DOHH2 (cell line): ENCODE measurements at regions not wholly inside any gene's neighbourhood (a gene's known extent, or its start where the extent isn't known, plus 50 kb on each side); places are given as distances from the start of the nearest gene placed in this dataset.

Experiments
- H3F3A ChIP-seq: fragments of 200-600 bp; sonication (generic), shearing (Covaris generic); 2 replicates; pipeline ENCODE4 v1.6.0; 2016; ENCODE audit warnings: antibody characterized with exemption, mild to moderate bottlenecking; ENCODE audit not compliant: control insufficient read depth, insufficient read depth
- H3K27ac ChIP-seq: fragments of 200-600 bp; sonication (generic); 2 replicates; pipeline ENCODE4 v1.5.1; 2014; ENCODE audit warnings: low read depth, mild to moderate bottlenecking, low read length, moderate library complexity
- H3K27me3 ChIP-seq: fragments of 200-600 bp; sonication (generic); 2 replicates; pipeline ENCODE4 v1.6.1; 2014; ENCODE audit warnings: mild to moderate bottlenecking, low read length, mixed read lengths; ENCODE audit not compliant: control insufficient read depth
- H3K36me3 ChIP-seq: fragments of 200-600 bp; sonication (generic); 2 replicates; pipeline ENCODE4 v1.6.1; 2014; ENCODE audit warnings: mild to moderate bottlenecking, low read length, moderate library complexity, mixed read lengths; ENCODE audit not compliant: control insufficient read depth
- H3K4me1 ChIP-seq: fragments of 200-600 bp; sonication (generic); 2 replicates; pipeline ENCODE4 v1.6.1; 2014; ENCODE audit warnings: mild to moderate bottlenecking, low read length, mixed read lengths; ENCODE audit not compliant: control insufficient read depth
- H3K4me2 ChIP-seq: fragments of 200-600 bp; sonication (generic); 2 replicates; pipeline ENCODE4 v1.6.0; 2014; ENCODE audit warnings: mild to moderate bottlenecking, low read length, moderate library complexity
- H3K4me3 ChIP-seq: fragments of 200-600 bp; sonication (generic); 2 replicates; pipeline ENCODE4 v1.5.1; 2014; ENCODE audit warnings: mild to moderate bottlenecking, low read length, mixed read lengths
- H3K79me2 ChIP-seq: fragments of 200-600 bp; sonication (generic); 2 replicates; pipeline ENCODE4 v1.6.1; 2014; ENCODE audit warnings: mild to moderate bottlenecking, low read length, mixed read lengths; ENCODE audit not compliant: control insufficient read depth
- H3K9me2 ChIP-seq: fragments of 200-600 bp; sonication (generic); replicated peaks from 2 replicates; pipeline ENCODE4 v1.6.1; 2014; ENCODE audit warnings: mild to moderate bottlenecking, low read length, mixed read lengths; ENCODE audit not compliant: control insufficient read depth
- H3K9me3 ChIP-seq: fragments of 200-600 bp; sonication (generic); 2 replicates; pipeline ENCODE4 v1.6.1; 2014; ENCODE audit warnings: antibody characterized with exemption, low read length, mixed read lengths; ENCODE audit not compliant: control insufficient read depth, insufficient read depth
- H4K20me1 ChIP-seq: fragments of 200-600 bp; sonication (generic); 2 replicates; pipeline ENCODE4 v1.6.0; 2014; ENCODE audit warnings: low read depth, mild to moderate bottlenecking, antibody characterized with exemption, low read length, moderate library complexity; ENCODE audit not compliant: control insufficient read depth, insufficient read depth
- EZH2phosphoT487 ChIP-seq: fragments of 200-600 bp; sonication (generic); IDR thresholded peaks from 2 replicates; pipeline ENCODE4 v1.6.1; 2017; ENCODE audit warnings: borderline replicate concordance, mild to moderate bottlenecking, antibody characterized with exemption, low read length, moderate library complexity, mixed read lengths
- TF ChIP-seq, protein P1 (sequence below): fragments of 200-600 bp; sonication (generic); IDR thresholded peaks from one replicate; pipeline ENCODE4 v1.5.1; 2014; ENCODE audit warnings: antibody characterized with exemption, mild to moderate bottlenecking, low read depth, low read length; ENCODE audit not compliant: poor library complexity, severe bottlenecking

GRCh38 chr2:242034996-242035814 lies 165.7 kb downstream of the RTP5 start:
- no peak overlapping the region for H3K27ac ChIP-seq
- H3F3A ChIP-seq = no peaks in the 10 kb centered on the region
- H3K36me3 ChIP-seq = no peaks in the 10 kb centered on the region
- no peaks in the 10 kb centered on the region for H3K79me2 ChIP-seq
- H3K4me1 ChIP-seq = no peaks in the 10 kb centered on the region
- no peak overlapping the region for H3K4me3 ChIP-seq
- H3K27me3 ChIP-seq = peaks cover 7% of the 10 kb centered on the region
- no peaks in the 10 kb centered on the region for H3K9me2 ChIP-seq
- no peaks in the 10 kb centered on the region for H4K20me1 ChIP-seq
- no peaks in the 10 kb centered on the region for H3K9me3 ChIP-seq
- TF ChIP-seq, protein P1, sequence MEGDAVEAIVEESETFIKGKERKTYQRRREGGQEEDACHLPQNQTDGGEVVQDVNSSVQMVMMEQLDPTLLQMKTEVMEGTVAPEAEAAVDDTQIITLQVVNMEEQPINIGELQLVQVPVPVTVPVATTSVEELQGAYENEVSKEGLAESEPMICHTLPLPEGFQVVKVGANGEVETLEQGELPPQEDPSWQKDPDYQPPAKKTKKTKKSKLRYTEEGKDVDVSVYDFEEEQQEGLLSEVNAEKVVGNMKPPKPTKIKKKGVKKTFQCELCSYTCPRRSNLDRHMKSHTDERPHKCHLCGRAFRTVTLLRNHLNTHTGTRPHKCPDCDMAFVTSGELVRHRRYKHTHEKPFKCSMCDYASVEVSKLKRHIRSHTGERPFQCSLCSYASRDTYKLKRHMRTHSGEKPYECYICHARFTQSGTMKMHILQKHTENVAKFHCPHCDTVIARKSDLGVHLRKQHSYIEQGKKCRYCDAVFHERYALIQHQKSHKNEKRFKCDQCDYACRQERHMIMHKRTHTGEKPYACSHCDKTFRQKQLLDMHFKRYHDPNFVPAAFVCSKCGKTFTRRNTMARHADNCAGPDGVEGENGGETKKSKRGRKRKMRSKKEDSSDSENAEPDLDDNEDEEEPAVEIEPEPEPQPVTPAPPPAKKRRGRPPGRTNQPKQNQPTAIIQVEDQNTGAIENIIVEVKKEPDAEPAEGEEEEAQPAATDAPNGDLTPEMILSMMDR = no peak
- no peak for TF ChIP-seq EZH2phosphoT487
- H3K4me2 ChIP-seq = no peak overlapping the region

DNA sequence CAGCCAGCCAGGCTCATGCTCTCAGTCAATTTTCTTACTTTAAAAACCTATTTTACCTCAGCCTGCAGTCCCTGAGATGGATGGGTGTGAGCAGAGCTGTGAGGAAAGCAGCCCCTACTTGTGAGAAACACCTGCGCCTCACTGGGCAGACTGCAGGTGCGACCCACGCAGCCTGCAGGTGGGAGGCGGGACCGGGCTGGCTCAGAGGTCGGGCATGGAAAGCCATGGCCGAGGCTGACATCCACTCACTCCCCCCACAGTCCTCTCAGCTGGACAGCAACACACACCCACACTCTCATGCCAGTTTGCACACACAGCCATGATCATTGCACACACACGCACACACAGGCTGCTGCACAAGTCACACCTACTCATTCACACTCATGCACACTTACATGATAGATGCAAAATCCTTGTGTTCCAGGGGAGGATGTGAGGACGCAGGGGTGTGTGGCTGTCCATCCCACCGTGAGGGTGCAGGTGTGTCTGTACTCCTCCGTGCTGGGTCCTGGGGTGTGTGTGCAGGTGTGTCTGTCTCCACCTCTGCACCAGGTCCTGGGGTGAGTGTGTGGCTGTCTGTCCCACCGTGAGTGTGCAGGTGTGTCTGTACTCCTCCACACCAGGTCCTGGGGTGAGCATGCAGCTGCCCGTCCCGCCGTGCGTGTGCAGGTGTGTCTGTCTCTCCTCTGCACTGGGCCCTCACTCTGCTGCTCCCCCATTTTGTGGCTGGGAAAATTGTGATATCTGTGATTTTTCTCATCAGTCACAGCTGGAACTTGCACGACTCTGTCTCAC lies 166.5 kb downstream of the RTP5 start:
- TF ChIP-seq, protein P1 = no peak
- TF ChIP-seq EZH2phosphoT487 = no peak
- H3K27ac ChIP-seq = no peak overlapping the region

DNA sequence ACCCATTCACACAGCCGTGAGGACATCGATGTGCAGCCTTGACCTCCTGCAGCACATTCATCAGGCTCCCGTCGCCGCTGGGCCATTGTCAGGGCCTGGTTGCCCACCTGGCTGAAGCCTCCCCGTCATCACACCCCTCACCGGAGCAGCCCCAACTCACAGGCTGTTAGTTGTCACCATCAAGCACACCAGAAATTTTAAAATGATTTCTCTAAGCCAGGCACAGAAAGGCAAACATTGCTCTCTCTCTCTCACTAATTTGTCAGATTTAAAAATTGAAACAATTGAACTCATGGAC lies 167.1 kb downstream of the RTP5 start:
- no peak for TF ChIP-seq EZH2phosphoT487
- TF ChIP-seq, protein P1 = no peak
- Histone ChIP-seq H3K27me3 (peaks cover 4% of the 10 kb centered on the region), H3K4me3 (no peak overlapping the region), H3K36me3 (no peaks in the 10 kb centered on the region), H3K9me3 (no peaks in the 10 kb centered on the region), H3F3A (no peaks in the 10 kb centered on the region), H3K4me1 (no peaks in the 10 kb centered on the region), H3K79me2 (no peaks in the 10 kb centered on the region), H3K9me2 (no peaks in the 10 kb centered on the region), H3K27ac (no peak overlapping the region), H4K20me1 (no peaks in the 10 kb centered on the region), H3K4me2 (no peak overlapping the region)

More for the DNA sequence above, 166.5 kb downstream of the RTP5 start:
- H3K4me2 ChIP-seq = no peak overlapping the region
- H3K27me3 ChIP-seq = peaks cover 7% of the 10 kb centered on the region
- no peaks in the 10 kb centered on the region for H3K36me3 ChIP-seq
- H3K4me1 ChIP-seq = no peaks in the 10 kb centered on the region
- H4K20me1 ChIP-seq = no peaks in the 10 kb centered on the region
- no peaks in the 10 kb centered on the region for H3K9me2 ChIP-seq
- no peaks in the 10 kb centered on the region for H3K79me2 ChIP-seq
- H3K4me3 ChIP-seq = no peak overlapping the region
- H3K9me3 ChIP-seq = no peaks in the 10 kb centered on the region
- H3F3A ChIP-seq = no peaks in the 10 kb centered on the region
